Activated B cell treated with CpG ODN at 0.5 μM for 24 hours (primary cell): ENCODE measurements at regions not wholly inside any gene's neighbourhood (a gene's known extent, or its start where the extent isn't known, plus 50 kb on each side); places are given as distances from the start of the nearest gene placed in this dataset.

Experiments used
- ATAC-seq: fragments of 200-7000 bp; cut with Tn5 transposase; one replicate; pipeline ENCODE4 v1.10.0; 2021; ENCODE audit warnings: low read depth, mild to moderate bottlenecking, moderate library complexity
- CTCF ChIA-PET: fragments of 350-600 bp; sonication (Branson Sonifier 250); formaldehyde crosslinking; loops from one replicate; lab custom pipeline; 2021; ENCODE audit warnings: antibody characterized with exemption; lab: Charles Lee
- POLR2A ChIA-PET: fragments of 350-600 bp; sonication (Branson Sonifier 250); formaldehyde crosslinking; loops from one replicate; lab custom pipeline; 2021; ENCODE audit warnings: antibody characterized with exemption; lab: Charles Lee
- DNase-seq: peaks from one replicate; pipeline ENCODE4 v3.0.0; 2022
- H3K27ac Mint-ChIP-seq: one replicate; pipeline ENCODE4 v1.8.0; 2020; ENCODE audit warnings: mixed read lengths
- H3K27me3 Mint-ChIP-seq: one replicate; pipeline ENCODE4 v1.8.0; 2021; ENCODE audit warnings: mixed read lengths
- H3K36me3 Mint-ChIP-seq: one replicate; pipeline ENCODE4 v1.8.0; 2021; ENCODE audit warnings: low read depth, mixed read lengths
- H3K4me1 Mint-ChIP-seq: one replicate; pipeline ENCODE4 v1.8.0; 2021; ENCODE audit warnings: mixed read lengths
- H3K4me3 Mint-ChIP-seq: one replicate; pipeline ENCODE4 v1.8.0; 2020; ENCODE audit warnings: mild to moderate bottlenecking, mixed read lengths
- H3K9me3 Mint-ChIP-seq: one replicate; pipeline ENCODE4 v1.8.0; 2020; ENCODE audit warnings: mixed read lengths
- CTCF ChIP-seq: fragments of 200-600 bp; IDR thresholded peaks from one replicate; pipeline ENCODE4 v1.8.0; 2022; ENCODE audit warnings: antibody characterized with exemption, mild to moderate bottlenecking
- intact Hi-C: fragments of 100-400 bp; cut with micrococcal nuclease; formaldehyde crosslinking; loops from one replicate; pipeline ENCODE4 v1.15.1; 2024

GRCh38 chr15:97140216-97140615 lies 809.7 kb downstream of the NR2F2 start:
- Mint-ChIP-seq H3K27ac (no peak overlapping the region), H3K36me3 (no peaks in the 10 kb centered on the region), H3K4me1 (no peaks in the 10 kb centered on the region), H3K4me3 (no peak overlapping the region), H3K27me3 (no peaks in the 10 kb centered on the region), H3K9me3 (peaks cover 5% of the 10 kb centered on the region)
- no peak for ATAC-seq
- CTCF ChIA-PET: no interaction called here
- DNase-seq: no peak
- TF ChIP-seq CTCF: no peak
- POLR2A ChIA-PET: no interaction called here
- intact Hi-C loops: no loop called here

- Mint-ChIP-seq H3K27me3 (no peaks in the 10 kb centered on the region), H3K27ac (no peak overlapping the region), H3K36me3 (no peaks in the 10 kb centered on the region), H3K4me3 (no peak overlapping the region), H3K9me3 (peaks cover 5% of the 10 kb centered on the region), H3K4me1 (no peaks in the 10 kb centered on the region)
- no peak for ATAC-seq
- no peak for DNase-seq
- POLR2A ChIA-PET: no interaction called here
- CTCF ChIA-PET: no interaction called here
- intact Hi-C loops: no loop called here
- TF ChIP-seq CTCF: no peak
Observed at GRCh38 chr15:97141360-97141759, 810.9 kb downstream of the NR2F2 start.

GRCh38 chr15:97141871-97142270 lies 811.4 kb downstream of the NR2F2 start:
- ChIA-PET POLR2A (no interaction called here), CTCF (no interaction called here)
- ATAC-seq: no peak

GRCh38 chr15:97143592-97144376 lies 813.3 kb downstream of the NR2F2 start:
- no peak for TF ChIP-seq CTCF
- intact Hi-C loops: no loop called here
- POLR2A ChIA-PET: no interaction called here
- DNase-seq: no peak
- H3K27ac Mint-ChIP-seq: no peak overlapping the region
- H3K27me3 Mint-ChIP-seq: no peaks in the 10 kb centered on the region
- CTCF ChIA-PET: no interaction called here
- no peaks in the 10 kb centered on the region for H3K4me1 Mint-ChIP-seq
- H3K9me3 Mint-ChIP-seq: peaks cover 10% of the 10 kb centered on the region
- no peak for ATAC-seq
- H3K36me3 Mint-ChIP-seq: no peaks in the 10 kb centered on the region
- no peak overlapping the region for H3K4me3 Mint-ChIP-seq

More at GRCh38 chr15:97141871-97142270, 811.4 kb downstream of the NR2F2 start:
- no peaks in the 10 kb centered on the region for H3K36me3 Mint-ChIP-seq
- TF ChIP-seq CTCF: no peak
- H3K4me1 Mint-ChIP-seq: no peaks in the 10 kb centered on the region
- no peak for DNase-seq
- no peak overlapping the region for H3K27ac Mint-ChIP-seq
- intact Hi-C loops: no loop called here
- peaks cover 7% of the 10 kb centered on the region for H3K9me3 Mint-ChIP-seq
- H3K27me3 Mint-ChIP-seq: no peaks in the 10 kb centered on the region
- H3K4me3 Mint-ChIP-seq: no peak overlapping the region

GRCh38 chr15:97144377-97144711 lies 813.8 kb downstream of the NR2F2 start:
- DNase-seq: no peak
- CTCF ChIA-PET: no interaction called here
- peaks cover 7% of the 10 kb centered on the region for H3K9me3 Mint-ChIP-seq

More at GRCh38 chr15:97144377-97144711, 813.8 kb downstream of the NR2F2 start:
- Mint-ChIP-seq H3K4me1 (no peaks in the 10 kb centered on the region), H3K27ac (no peak overlapping the region), H3K4me3 (no peak overlapping the region), H3K27me3 (no peaks in the 10 kb centered on the region), H3K36me3 (no peaks in the 10 kb centered on the region)
- TF ChIP-seq CTCF: no peak
- intact Hi-C loops: no loop called here
- ATAC-seq: no peak
- POLR2A ChIA-PET: no interaction called here
